OCI-LY3 (cell line): ENCODE measurements at regions not wholly inside any gene's neighbourhood (a gene's known extent, or its start where the extent isn't known, plus 50 kb on each side); places are given as distances from the start of the nearest gene placed in this dataset.

Experiments
- EZH2phosphoT487 ChIP-seq: fragments of 200-600 bp; shearing (Covaris generic); IDR thresholded peaks from 2 replicates; pipeline ENCODE4 v1.6.1; 2018; ENCODE audit warnings: antibody characterized with exemption, mixed run types, low read depth
- TF ChIP-seq, protein P1 (sequence below): fragments of 200-600, 300-600 bp; sonication (generic); IDR thresholded peaks from 2 replicates; pipeline ENCODE4 v1.5.1; 2014; ENCODE audit warnings: antibody characterized with exemption, low read length, low read depth

DNA sequence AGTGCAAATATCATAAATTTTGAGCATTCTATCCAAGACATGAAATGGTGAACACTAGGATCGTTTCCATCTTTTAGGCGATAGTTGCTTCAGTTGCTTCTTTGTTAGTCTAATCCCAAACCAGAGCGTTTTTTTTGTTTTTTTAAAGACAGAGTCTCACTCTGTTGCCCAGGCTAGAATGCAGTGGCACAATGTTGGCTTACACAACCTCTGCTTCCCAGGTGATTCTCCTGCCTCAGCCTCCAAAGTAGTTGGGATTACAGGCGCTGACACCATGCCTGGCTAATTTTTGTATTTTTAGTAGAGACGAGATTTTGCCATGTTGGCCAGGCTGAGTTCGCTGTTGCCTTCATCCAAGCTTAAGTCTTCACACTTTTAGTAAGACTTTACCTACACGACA is 265.3 kb downstream of the SHQ1 start:
- TF ChIP-seq, protein P1, sequence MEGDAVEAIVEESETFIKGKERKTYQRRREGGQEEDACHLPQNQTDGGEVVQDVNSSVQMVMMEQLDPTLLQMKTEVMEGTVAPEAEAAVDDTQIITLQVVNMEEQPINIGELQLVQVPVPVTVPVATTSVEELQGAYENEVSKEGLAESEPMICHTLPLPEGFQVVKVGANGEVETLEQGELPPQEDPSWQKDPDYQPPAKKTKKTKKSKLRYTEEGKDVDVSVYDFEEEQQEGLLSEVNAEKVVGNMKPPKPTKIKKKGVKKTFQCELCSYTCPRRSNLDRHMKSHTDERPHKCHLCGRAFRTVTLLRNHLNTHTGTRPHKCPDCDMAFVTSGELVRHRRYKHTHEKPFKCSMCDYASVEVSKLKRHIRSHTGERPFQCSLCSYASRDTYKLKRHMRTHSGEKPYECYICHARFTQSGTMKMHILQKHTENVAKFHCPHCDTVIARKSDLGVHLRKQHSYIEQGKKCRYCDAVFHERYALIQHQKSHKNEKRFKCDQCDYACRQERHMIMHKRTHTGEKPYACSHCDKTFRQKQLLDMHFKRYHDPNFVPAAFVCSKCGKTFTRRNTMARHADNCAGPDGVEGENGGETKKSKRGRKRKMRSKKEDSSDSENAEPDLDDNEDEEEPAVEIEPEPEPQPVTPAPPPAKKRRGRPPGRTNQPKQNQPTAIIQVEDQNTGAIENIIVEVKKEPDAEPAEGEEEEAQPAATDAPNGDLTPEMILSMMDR: no peak
- TF ChIP-seq EZH2phosphoT487: no peak
